ENCODE measurements at regions not wholly inside any gene's neighbourhood (a gene's known extent, or its start where the extent isn't known, plus 50 kb on each side); places are given as distances from the start of the nearest gene placed in this dataset.
"Not testable (repeated sequence)": the region's sequence is repeated elsewhere in the genome, so short reads cannot be mapped to it uniquely, and the experiment has no call there.

DNA sequence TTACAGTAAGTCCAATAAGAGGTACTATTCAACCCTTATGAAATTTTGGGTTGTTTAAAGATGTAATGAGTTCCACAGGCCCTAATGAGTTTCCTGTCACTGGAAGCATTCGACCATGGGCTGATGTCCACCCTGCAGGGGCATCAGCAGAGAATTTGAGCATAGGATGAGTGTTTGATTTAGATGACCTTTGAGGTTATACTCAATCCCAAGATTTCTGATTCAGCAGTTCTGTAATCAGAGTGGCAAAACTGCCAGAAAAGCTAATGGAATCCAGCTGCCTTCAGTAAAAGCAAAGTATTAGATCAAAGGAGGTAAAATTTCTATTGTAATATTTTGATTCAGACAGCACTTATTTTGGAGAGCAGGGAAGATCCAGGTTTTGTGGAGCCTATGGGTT, 68.3 kb downstream of the COX7C start:
- H3K4me3 ChIP-seq, result no peak overlapping the region
- no peak for DNase-seq
- intact Hi-C loops (cut with DNase I), result no loop called here
- H3K27me3 ChIP-seq, result no peaks in the 10 kb centered on the region
- H3K36me3 ChIP-seq, result no peaks in the 10 kb centered on the region
- no peak overlapping the region for H3K27ac ChIP-seq
- no peaks in the 10 kb centered on the region for H3K9me3 ChIP-seq
- H3K4me1 ChIP-seq, result no peaks in the 10 kb centered on the region
- TF ChIP-seq, protein P1, sequence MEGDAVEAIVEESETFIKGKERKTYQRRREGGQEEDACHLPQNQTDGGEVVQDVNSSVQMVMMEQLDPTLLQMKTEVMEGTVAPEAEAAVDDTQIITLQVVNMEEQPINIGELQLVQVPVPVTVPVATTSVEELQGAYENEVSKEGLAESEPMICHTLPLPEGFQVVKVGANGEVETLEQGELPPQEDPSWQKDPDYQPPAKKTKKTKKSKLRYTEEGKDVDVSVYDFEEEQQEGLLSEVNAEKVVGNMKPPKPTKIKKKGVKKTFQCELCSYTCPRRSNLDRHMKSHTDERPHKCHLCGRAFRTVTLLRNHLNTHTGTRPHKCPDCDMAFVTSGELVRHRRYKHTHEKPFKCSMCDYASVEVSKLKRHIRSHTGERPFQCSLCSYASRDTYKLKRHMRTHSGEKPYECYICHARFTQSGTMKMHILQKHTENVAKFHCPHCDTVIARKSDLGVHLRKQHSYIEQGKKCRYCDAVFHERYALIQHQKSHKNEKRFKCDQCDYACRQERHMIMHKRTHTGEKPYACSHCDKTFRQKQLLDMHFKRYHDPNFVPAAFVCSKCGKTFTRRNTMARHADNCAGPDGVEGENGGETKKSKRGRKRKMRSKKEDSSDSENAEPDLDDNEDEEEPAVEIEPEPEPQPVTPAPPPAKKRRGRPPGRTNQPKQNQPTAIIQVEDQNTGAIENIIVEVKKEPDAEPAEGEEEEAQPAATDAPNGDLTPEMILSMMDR (IDR thresholded peaks at IDR 0.05), result no peak
- H3K9ac ChIP-seq (ENCODE audit: low read depth in 2 of 2, low read length in 2 of 2), result no peak overlapping the region

DNA sequence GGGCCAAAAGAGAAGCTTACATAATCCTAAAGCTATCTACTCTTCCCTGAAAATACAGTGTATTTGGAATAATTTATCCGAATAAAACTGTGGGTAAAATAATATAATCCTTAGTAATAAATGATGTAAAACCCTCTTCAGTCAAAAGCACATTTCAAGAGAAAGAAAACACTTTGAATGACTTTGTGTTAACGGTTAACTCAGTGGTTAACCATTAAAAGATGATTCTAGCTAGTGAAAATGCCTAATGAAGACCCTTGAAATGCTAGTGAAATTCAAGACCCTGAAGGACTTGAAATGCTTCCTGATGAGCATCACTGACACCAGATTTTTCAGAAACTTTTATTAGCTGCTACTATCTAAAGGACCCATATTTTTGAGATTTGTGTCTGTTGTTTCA, 70.7 kb downstream of the COX7C start:
- TF ChIP-seq, protein P1 (IDR thresholded peaks at IDR 0.05), result no peak
- Histone ChIP-seq H3K4me1 (no peaks in the 10 kb centered on the region), H3K27me3 (no peaks in the 10 kb centered on the region), H3K9me3 (no peaks in the 10 kb centered on the region), H3K36me3 (no peaks in the 10 kb centered on the region), H3K27ac (no peak overlapping the region), H3K4me3 (no peak overlapping the region), H3K9ac (ENCODE audit: low read depth in 2 of 2, low read length in 2 of 2) (no peak overlapping the region)
- intact Hi-C loops (cut with DNase I), result no loop called here
- no peak for DNase-seq

DNA sequence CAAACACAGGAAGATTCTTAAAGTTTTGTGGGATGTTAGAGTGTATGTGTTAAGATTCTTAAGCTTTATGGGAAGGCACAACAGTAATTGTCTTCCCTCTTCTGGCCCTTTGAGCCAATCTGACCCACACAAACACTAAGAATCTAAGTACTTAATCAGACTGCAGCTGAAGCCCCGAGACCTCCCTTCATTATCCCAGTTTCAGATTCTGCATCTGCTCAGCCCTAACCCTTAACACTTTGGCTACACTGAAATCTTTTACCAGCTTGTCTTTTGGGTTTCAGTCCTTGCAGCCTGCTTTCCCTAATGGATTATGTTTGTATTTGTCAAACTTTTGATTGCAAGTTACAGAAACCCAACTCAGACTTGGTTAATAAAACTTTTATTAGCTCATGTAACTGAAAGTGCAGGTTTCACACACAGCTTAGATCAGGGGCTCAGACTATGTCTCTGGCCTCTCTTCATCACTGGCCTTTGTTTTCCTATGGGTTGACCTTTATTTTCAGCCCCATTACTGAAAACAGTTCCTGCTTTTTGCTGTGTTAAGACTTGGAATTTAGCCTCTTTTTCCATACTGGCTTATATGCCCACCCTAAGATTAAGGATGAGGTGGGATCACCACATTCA, 71.5 kb downstream of the COX7C start:
- Histone ChIP-seq H3K27ac (no peak overlapping the region), H3K4me3 (no peak overlapping the region), H3K9ac (ENCODE audit: low read depth in 2 of 2, low read length in 2 of 2) (no peak overlapping the region), H3K36me3 (no peaks in the 10 kb centered on the region), H3K4me1 (no peaks in the 10 kb centered on the region), H3K27me3 (no peaks in the 10 kb centered on the region), H3K9me3 (no peaks in the 10 kb centered on the region)
- no peak for DNase-seq
- intact Hi-C loops (cut with DNase I), result no loop called here
- TF ChIP-seq, protein P1 (IDR thresholded peaks at IDR 0.05), result no peak

DNA sequence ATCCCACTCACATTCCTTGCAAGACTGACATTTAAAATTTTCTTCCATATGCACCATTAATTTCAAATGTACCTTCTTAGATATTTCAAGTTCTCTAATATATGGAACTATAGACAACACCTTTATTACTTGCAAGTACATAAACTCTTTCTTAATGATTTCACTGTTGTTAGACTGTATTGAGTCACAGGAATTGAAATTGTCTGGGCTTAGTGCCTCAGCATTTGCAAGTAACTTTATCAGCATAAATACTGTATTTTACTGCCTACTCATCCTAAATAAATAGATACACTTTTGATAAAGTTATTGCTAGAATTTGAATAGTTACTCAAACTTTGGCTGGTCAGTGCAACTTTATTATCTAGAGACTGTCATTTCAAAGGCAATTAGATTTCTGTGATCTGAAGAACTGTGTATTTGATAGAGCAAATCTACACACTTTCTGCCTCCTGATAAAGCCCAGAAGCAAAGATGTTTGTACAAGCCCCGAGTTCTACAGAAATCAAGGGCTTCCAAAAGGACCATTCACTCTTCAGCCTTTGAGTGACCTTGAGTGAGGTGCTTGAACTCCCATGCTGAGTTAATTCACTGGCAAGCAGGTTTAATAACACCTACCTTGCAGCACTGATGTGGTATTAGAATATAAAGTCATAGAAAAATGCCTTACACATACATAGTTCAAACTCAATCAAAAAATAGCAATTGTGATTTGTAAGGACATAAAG, 91.6 kb downstream of the COX7C start:
- DNase-seq, result no peak

DNA sequence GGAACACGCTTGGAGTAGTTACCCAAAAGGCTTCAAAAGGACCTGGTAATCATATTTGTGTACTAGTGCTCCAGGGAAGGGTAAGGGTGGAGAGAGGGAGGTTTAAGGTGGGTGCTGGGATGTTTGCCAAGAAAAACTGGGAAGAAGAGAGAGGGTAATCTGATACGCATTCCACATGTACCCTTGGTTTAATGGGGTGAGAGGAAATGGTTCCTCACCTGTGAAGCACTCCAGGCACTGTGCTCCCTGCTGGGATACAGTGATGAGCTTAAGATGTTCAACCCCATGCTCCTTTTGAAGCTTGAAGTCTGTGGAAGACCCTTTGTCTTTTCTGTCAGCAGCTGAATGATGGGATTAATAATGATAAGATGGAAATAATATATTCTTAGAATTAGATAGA, 98.4 kb downstream of the COX7C start:
- H3K4me3 ChIP-seq, result no peak overlapping the region
- H3K9ac ChIP-seq (ENCODE audit: low read depth in 2 of 2, low read length in 2 of 2), result no peak overlapping the region
- TF ChIP-seq, protein P1 (IDR thresholded peaks at IDR 0.05), result no peak
- no peaks in the 10 kb centered on the region for H3K9me3 ChIP-seq
- no peak overlapping the region for H3K27ac ChIP-seq
- intact Hi-C loops (cut with DNase I), result no loop called here
- no peaks in the 10 kb centered on the region for H3K27me3 ChIP-seq
- no peaks in the 10 kb centered on the region for H3K36me3 ChIP-seq
- H3K4me1 ChIP-seq, result no peaks in the 10 kb centered on the region
- DNase-seq, result no peak

More for the DNA sequence above, 91.6 kb downstream of the COX7C start:
- no peaks in the 10 kb centered on the region for H3K4me1 ChIP-seq
- no peaks in the 10 kb centered on the region for H3K27me3 ChIP-seq
- no peak overlapping the region for H3K27ac ChIP-seq
- H3K36me3 ChIP-seq, result no peaks in the 10 kb centered on the region
- intact Hi-C loops (cut with DNase I), result no loop called here
- no peak overlapping the region for H3K4me3 ChIP-seq
- TF ChIP-seq, protein P1 (IDR thresholded peaks at IDR 0.05), result no peak
- H3K9me3 ChIP-seq, result no peaks in the 10 kb centered on the region
- H3K9ac ChIP-seq (ENCODE audit: low read depth in 2 of 2, low read length in 2 of 2), result no peak overlapping the region

DNA sequence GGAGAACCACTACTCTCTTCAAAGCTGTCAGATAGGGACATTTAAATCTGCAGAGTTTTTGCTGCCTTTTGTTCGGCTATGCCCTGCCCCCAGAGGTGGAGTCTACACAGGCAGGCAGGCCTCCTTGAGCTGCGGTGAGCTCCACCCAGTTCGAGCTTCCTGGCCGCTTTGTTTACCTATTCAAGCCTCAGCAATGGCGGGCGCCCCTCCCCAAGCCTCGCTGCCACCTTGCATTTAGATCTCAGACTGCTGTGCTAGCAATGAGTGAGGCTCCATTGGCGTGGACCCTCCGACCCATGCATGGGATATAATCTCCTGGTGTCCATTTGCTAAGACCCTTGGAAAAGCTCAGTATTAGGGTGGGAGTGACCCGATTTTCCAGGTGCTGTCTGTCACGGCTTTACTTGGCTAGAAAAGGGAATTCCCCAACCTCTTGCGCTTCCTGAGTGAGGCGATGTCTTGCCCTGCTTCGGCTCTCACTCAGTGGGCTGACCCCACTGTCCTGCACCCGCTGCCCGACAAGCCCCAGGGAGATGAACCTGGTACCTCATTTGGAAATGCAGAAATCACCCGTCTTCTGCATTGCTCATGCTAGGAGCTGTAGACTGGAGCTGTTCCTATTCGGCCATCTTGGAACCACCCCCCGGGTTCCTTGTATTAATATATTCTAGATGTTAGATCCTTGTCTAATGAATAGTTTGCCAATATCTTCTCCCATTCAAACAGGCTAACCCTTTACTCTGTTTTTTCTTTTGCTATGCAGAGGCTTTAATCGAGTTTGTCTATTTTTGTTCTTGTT, 113.8 kb downstream of the COX7C start:
- H3K9me3 ChIP-seq; intact Hi-C loops (cut with DNase I); H3K4me1 ChIP-seq; H3K36me3 ChIP-seq; H3K27me3 ChIP-seq; DNase-seq; H3K9ac ChIP-seq (ENCODE audit: low read depth in 2 of 2, low read length in 2 of 2); H3K27ac ChIP-seq; H3K4me3 ChIP-seq: not testable (repeated sequence)
